WTC11 (cell line): ENCODE measurements at regions not wholly inside any gene's neighbourhood (a gene's known extent, or its start where the extent isn't known, plus 50 kb on each side); places are given as distances from the start of the nearest gene placed in this dataset.
A peak's percentile ranks its signal among the peaks of the same experiment; 100 is the strongest.

Experiments used
- ATAC-seq: fragments of 200-7000 bp; cut with Tn5 transposase; 2 replicates; pipeline ENCODE4 v1.10.0; 2021; ENCODE audit warnings: mild to moderate bottlenecking, moderate library complexity
- CTCF ChIA-PET: fragments of 300-600 bp; sonication (Branson Sonifier 250); formaldehyde crosslinking; loops from one replicate; lab custom pipeline; 2021; ENCODE audit warnings: antibody characterized with exemption; lab: Charles Lee
- POLR2A ChIA-PET: fragments of 350-600 bp; sonication (Branson Sonifier 250); formaldehyde crosslinking; loops from one replicate; lab custom pipeline; 2021; ENCODE audit warnings: antibody characterized with exemption; lab: Charles Lee
- DNase-seq: peaks from one replicate; pipeline ENCODE4 v3.0.0; 2021; ENCODE audit warnings: low spot score
- H3K27ac Mint-ChIP-seq: 2 replicates; pipeline ENCODE4 v1.8.0; 2021; ENCODE audit warnings: mixed read lengths
- H3K27me3 Mint-ChIP-seq: 2 replicates; pipeline ENCODE4 v1.8.0; 2021; ENCODE audit warnings: low read depth, mild to moderate bottlenecking, moderate library complexity, mixed read lengths
- H3K36me3 Mint-ChIP-seq: 2 replicates; pipeline ENCODE4 v1.8.0; 2021; ENCODE audit warnings: mixed read lengths
- H3K4me1 Mint-ChIP-seq: 2 replicates; pipeline ENCODE4 v1.8.0; 2022; ENCODE audit warnings: mixed read lengths
- H3K4me3 Mint-ChIP-seq: 2 replicates; pipeline ENCODE4 v1.8.0; 2021; ENCODE audit warnings: mild to moderate bottlenecking, moderate library complexity, mixed read lengths
- H3K9me3 Mint-ChIP-seq: 2 replicates; pipeline ENCODE4 v1.8.0; 2021; ENCODE audit warnings: mixed read lengths
- CBFB ChIP-seq: sonication (generic); formaldehyde crosslinking; IDR thresholded peaks from 2 replicates; pipeline ENCODE4 v1.8.1; 2022; ENCODE audit warnings: mild to moderate bottlenecking, low read depth, missing genetic modification reagents
- CREB1 ChIP-seq: sonication (generic); formaldehyde crosslinking; IDR thresholded peaks from 2 replicates; pipeline ENCODE4 v1.8.0; 2023; ENCODE audit warnings: mild to moderate bottlenecking, missing genetic modification reagents
- GTF2I ChIP-seq: fragments of 250-450 bp; sonication (Bioruptor Pico); conservative IDR thresholded peaks from 2 replicates; pipeline ENCODE4 v1.4.0; 2021; ENCODE audit warnings: mild to moderate bottlenecking
- OVOL2 ChIP-seq: fragments of 250-450 bp; sonication (Bioruptor Pico); IDR thresholded peaks from 2 replicates; pipeline ENCODE4 v1.9.0; 2021; ENCODE audit warnings: mild to moderate bottlenecking, borderline replicate concordance
- SMAD4 ChIP-seq: sonication (generic); formaldehyde crosslinking; IDR thresholded peaks from 2 replicates; pipeline ENCODE4 v1.8.0; 2022; ENCODE audit warnings: mild to moderate bottlenecking, missing genetic modification reagents
- TEAD4 ChIP-seq: sonication (generic); formaldehyde crosslinking; IDR thresholded peaks from 2 replicates; pipeline ENCODE4 v1.8.0; 2022; ENCODE audit warnings: mild to moderate bottlenecking, missing genetic modification reagents
- TF ChIP-seq, protein P1 (sequence below): sonication (generic); formaldehyde crosslinking; IDR thresholded peaks from 2 replicates; pipeline ENCODE4 v1.8.1; 2023; ENCODE audit warnings: mild to moderate bottlenecking, missing genetic modification reagents, borderline replicate concordance
- TF ChIP-seq, protein P2 (sequence below): sonication (generic); formaldehyde crosslinking; IDR thresholded peaks from 2 replicates; pipeline ENCODE4 v1.8.0; 2023; ENCODE audit warnings: missing genetic modification reagents, mild to moderate bottlenecking, borderline replicate concordance
- TF ChIP-seq, protein P3 (sequence below): fragments of 250-450 bp; sonication (Bioruptor Pico); IDR thresholded peaks from 2 replicates; pipeline ENCODE4 v2.1.2; 2022; ENCODE audit warnings: mild to moderate bottlenecking, moderate library complexity
- TF ChIP-seq, protein P4 (sequence below): sonication (generic); formaldehyde crosslinking; IDR thresholded peaks from 2 replicates; pipeline ENCODE4 v1.8.0; 2022; ENCODE audit warnings: missing genetic modification reagents
- TF ChIP-seq, protein P5 (sequence below): sonication (generic); formaldehyde crosslinking; IDR thresholded peaks from 2 replicates; pipeline ENCODE4 v1.8.0; 2023; ENCODE audit warnings: missing genetic modification reagents
- TF ChIP-seq, protein P6 (sequence below): sonication (generic); formaldehyde crosslinking; IDR thresholded peaks from 2 replicates; pipeline ENCODE4 v1.8.1; 2023; ENCODE audit warnings: mild to moderate bottlenecking, moderate library complexity, missing genetic modification reagents
- TF ChIP-seq, protein P7 (sequence below): fragments of 250-450 bp; sonication (Bioruptor Pico); IDR thresholded peaks from 2 replicates; pipeline ENCODE4 v1.9.0; 2021; ENCODE audit warnings: mild to moderate bottlenecking

DNA sequence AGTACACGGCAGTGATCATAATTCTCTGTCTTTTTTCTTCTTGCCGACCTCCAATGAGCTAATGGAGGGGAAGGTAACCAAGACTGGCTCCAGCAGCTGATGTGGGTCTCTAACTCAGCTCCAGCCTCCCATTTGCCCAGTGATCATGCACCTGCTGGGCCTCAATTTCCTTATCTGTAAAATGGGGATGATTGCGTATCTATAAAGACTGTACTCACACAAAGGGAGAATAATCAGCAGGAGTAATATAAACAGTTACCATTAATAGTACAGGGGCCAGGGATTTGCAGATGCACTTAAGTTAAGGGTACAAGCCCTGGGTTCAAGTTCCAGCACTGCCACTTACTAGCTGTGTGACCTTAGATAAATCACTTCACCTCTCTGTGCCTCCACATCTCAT is 204.9 kb upstream of the LHX5 start (continued):
- TF ChIP-seq, protein P1, sequence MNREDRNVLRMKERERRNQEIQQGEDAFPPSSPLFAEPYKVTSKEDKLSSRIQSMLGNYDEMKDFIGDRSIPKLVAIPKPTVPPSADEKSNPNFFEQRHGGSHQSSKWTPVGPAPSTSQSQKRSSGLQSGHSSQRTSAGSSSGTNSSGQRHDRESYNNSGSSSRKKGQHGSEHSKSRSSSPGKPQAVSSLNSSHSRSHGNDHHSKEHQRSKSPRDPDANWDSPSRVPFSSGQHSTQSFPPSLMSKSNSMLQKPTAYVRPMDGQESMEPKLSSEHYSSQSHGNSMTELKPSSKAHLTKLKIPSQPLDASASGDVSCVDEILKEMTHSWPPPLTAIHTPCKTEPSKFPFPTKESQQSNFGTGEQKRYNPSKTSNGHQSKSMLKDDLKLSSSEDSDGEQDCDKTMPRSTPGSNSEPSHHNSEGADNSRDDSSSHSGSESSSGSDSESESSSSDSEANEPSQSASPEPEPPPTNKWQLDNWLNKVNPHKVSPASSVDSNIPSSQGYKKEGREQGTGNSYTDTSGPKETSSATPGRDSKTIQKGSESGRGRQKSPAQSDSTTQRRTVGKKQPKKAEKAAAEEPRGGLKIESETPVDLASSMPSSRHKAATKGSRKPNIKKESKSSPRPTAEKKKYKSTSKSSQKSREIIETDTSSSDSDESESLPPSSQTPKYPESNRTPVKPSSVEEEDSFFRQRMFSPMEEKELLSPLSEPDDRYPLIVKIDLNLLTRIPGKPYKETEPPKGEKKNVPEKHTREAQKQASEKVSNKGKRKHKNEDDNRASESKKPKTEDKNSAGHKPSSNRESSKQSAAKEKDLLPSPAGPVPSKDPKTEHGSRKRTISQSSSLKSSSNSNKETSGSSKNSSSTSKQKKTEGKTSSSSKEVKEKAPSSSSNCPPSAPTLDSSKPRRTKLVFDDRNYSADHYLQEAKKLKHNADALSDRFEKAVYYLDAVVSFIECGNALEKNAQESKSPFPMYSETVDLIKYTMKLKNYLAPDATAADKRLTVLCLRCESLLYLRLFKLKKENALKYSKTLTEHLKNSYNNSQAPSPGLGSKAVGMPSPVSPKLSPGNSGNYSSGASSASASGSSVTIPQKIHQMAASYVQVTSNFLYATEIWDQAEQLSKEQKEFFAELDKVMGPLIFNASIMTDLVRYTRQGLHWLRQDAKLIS (CRISPR knock-in tag), result no peak
- no peak for TF ChIP-seq CBFB (CRISPR knock-in tag)

DNA sequence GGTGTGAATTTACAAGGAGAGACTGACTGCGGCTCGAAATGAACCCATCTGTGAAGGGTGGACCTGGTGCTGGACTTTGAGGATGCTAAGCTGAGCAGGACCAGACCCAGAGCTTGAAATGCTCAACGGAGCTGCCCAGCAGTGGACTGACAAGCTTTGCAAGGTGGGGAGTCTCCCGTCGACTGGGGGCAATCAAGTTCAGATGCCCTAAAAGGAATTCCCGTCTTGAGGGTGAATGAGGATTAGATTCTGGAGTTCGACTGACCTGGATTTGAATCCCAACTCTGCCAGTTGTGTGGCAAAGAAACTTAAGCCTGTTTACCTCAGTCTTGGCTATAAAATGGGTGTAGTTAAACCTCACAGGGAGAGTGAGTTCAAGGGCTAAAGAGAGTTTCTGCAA is 204.4 kb upstream of the LHX5 start:
- Mint-ChIP-seq H3K36me3 (no peaks in the 10 kb centered on the region), H3K9me3 (0 out of 2 replicates have a peak, but pooled peaks cover 7% of the 10 kb centered on the region), H3K27ac (no peak overlapping the region), H3K27me3 (0 out of 2 replicates have a peak, but pooled peaks cover 2% of the 10 kb centered on the region), H3K4me1 (no peaks in the 10 kb centered on the region), H3K4me3 (no peak overlapping the region)
- TF ChIP-seq, protein P2, sequence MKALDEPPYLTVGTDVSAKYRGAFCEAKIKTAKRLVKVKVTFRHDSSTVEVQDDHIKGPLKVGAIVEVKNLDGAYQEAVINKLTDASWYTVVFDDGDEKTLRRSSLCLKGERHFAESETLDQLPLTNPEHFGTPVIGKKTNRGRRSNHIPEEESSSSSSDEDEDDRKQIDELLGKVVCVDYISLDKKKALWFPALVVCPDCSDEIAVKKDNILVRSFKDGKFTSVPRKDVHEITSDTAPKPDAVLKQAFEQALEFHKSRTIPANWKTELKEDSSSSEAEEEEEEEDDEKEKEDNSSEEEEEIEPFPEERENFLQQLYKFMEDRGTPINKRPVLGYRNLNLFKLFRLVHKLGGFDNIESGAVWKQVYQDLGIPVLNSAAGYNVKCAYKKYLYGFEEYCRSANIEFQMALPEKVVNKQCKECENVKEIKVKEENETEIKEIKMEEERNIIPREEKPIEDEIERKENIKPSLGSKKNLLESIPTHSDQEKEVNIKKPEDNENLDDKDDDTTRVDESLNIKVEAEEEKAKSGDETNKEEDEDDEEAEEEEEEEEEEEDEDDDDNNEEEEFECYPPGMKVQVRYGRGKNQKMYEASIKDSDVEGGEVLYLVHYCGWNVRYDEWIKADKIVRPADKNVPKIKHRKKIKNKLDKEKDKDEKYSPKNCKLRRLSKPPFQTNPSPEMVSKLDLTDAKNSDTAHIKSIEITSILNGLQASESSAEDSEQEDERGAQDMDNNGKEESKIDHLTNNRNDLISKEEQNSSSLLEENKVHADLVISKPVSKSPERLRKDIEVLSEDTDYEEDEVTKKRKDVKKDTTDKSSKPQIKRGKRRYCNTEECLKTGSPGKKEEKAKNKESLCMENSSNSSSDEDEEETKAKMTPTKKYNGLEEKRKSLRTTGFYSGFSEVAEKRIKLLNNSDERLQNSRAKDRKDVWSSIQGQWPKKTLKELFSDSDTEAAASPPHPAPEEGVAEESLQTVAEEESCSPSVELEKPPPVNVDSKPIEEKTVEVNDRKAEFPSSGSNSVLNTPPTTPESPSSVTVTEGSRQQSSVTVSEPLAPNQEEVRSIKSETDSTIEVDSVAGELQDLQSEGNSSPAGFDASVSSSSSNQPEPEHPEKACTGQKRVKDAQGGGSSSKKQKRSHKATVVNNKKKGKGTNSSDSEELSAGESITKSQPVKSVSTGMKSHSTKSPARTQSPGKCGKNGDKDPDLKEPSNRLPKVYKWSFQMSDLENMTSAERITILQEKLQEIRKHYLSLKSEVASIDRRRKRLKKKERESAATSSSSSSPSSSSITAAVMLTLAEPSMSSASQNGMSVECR (CRISPR knock-in tag), result no peak
- TF ChIP-seq GTF2I (CRISPR knock-in tag) (0 out of 2 replicates have a peak, but pooled peaks have one; percentile 68), SMAD4 (CRISPR knock-in tag) (no peak)
- TF ChIP-seq, protein P3, sequence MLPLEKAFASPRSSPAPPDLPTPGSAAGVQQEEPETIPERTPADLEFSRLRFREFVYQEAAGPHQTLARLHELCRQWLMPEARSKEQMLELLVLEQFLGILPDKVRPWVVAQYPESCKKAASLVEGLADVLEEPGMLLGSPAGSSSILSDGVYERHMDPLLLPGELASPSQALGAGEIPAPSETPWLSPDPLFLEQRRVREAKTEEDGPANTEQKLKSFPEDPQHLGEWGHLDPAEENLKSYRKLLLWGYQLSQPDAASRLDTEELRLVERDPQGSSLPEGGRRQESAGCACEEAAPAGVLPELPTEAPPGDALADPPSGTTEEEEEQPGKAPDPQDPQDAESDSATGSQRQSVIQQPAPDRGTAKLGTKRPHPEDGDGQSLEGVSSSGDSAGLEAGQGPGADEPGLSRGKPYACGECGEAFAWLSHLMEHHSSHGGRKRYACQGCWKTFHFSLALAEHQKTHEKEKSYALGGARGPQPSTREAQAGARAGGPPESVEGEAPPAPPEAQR (CRISPR knock-in tag), result no peak
- TF ChIP-seq, protein P4, sequence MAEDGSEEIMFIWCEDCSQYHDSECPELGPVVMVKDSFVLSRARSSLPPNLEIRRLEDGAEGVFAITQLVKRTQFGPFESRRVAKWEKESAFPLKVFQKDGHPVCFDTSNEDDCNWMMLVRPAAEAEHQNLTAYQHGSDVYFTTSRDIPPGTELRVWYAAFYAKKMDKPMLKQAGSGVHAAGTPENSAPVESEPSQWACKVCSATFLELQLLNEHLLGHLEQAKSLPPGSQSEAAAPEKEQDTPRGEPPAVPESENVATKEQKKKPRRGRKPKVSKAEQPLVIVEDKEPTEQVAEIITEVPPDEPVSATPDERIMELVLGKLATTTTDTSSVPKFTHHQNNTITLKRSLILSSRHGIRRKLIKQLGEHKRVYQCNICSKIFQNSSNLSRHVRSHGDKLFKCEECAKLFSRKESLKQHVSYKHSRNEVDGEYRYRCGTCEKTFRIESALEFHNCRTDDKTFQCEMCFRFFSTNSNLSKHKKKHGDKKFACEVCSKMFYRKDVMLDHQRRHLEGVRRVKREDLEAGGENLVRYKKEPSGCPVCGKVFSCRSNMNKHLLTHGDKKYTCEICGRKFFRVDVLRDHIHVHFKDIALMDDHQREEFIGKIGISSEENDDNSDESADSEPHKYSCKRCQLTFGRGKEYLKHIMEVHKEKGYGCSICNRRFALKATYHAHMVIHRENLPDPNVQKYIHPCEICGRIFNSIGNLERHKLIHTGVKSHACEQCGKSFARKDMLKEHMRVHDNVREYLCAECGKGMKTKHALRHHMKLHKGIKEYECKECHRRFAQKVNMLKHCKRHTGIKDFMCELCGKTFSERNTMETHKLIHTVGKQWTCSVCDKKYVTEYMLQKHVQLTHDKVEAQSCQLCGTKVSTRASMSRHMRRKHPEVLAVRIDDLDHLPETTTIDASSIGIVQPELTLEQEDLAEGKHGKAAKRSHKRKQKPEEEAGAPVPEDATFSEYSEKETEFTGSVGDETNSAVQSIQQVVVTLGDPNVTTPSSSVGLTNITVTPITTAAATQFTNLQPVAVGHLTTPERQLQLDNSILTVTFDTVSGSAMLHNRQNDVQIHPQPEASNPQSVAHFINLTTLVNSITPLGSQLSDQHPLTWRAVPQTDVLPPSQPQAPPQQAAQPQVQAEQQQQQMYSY (CRISPR knock-in tag), result no peak
- ChIA-PET POLR2A (no interaction called here), CTCF (interaction anchor here (0.8 kb wide), 1 partner anchor 21 kb away, joined by 3 read pairs; no protein-coding TSS in a partner anchor)
- no peak for DNase-seq
- no peak for ATAC-seq

DNA sequence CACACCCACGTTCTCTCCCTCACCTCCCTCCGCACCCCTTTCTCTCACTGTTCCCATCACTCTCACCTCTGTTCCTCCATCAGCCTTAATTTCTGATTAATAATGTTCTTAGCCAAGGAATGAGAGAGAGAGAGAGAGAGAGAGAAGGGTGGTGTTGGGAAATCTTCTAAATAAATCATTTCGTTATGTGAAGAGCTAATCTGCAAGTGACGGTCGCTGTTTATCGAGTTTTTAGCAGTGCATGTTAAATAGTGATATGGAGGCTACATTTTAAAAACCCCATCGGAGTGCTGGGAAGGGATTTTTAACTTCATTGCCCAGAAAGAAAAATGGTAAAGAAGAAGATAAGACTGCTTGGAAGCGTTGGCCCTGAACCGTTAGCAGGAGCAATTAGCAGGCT is 203.3 kb upstream of the LHX5 start:
- Mint-ChIP-seq H3K4me3 (no peak overlapping the region), H3K36me3 (no peaks in the 10 kb centered on the region), H3K4me1 (no peaks in the 10 kb centered on the region), H3K27ac (no peak overlapping the region), H3K27me3 (0 out of 2 replicates have a peak, but pooled peaks cover 2% of the 10 kb centered on the region), H3K9me3 (0 out of 2 replicates have a peak, but pooled peaks cover 3% of the 10 kb centered on the region)
- CTCF ChIA-PET, result no interaction called here
- ATAC-seq (no peak), DNase-seq (no peak)
- POLR2A ChIA-PET, result interaction anchor here (0.6 kb wide), 1 partner anchor 262 kb away, joined by 3 read pairs; no protein-coding TSS in a partner anchor
- TF ChIP-seq OVOL2, result no peak
- TF ChIP-seq, protein P5, sequence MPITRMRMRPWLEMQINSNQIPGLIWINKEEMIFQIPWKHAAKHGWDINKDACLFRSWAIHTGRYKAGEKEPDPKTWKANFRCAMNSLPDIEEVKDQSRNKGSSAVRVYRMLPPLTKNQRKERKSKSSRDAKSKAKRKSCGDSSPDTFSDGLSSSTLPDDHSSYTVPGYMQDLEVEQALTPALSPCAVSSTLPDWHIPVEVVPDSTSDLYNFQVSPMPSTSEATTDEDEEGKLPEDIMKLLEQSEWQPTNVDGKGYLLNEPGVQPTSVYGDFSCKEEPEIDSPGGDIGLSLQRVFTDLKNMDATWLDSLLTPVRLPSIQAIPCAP (CRISPR knock-in tag), result no peak
- TF ChIP-seq, protein P6, sequence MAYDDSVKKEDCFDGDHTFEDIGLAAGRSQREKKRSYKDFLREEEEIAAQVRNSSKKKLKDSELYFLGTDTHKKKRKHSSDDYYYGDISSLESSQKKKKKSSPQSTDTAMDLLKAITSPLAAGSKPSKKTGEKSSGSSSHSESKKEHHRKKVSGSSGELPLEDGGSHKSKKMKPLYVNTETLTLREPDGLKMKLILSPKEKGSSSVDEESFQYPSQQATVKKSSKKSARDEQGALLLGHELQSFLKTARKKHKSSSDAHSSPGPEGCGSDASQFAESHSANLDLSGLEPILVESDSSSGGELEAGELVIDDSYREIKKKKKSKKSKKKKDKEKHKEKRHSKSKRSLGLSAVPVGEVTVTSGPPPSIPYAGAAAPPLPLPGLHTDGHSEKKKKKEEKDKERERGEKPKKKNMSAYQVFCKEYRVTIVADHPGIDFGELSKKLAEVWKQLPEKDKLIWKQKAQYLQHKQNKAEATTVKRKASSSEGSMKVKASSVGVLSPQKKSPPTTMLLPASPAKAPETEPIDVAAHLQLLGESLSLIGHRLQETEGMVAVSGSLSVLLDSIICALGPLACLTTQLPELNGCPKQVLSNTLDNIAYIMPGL (CRISPR knock-in tag), result no peak
- TF ChIP-seq CREB1 (CRISPR knock-in tag), result no peak
- TF ChIP-seq, protein P7, sequence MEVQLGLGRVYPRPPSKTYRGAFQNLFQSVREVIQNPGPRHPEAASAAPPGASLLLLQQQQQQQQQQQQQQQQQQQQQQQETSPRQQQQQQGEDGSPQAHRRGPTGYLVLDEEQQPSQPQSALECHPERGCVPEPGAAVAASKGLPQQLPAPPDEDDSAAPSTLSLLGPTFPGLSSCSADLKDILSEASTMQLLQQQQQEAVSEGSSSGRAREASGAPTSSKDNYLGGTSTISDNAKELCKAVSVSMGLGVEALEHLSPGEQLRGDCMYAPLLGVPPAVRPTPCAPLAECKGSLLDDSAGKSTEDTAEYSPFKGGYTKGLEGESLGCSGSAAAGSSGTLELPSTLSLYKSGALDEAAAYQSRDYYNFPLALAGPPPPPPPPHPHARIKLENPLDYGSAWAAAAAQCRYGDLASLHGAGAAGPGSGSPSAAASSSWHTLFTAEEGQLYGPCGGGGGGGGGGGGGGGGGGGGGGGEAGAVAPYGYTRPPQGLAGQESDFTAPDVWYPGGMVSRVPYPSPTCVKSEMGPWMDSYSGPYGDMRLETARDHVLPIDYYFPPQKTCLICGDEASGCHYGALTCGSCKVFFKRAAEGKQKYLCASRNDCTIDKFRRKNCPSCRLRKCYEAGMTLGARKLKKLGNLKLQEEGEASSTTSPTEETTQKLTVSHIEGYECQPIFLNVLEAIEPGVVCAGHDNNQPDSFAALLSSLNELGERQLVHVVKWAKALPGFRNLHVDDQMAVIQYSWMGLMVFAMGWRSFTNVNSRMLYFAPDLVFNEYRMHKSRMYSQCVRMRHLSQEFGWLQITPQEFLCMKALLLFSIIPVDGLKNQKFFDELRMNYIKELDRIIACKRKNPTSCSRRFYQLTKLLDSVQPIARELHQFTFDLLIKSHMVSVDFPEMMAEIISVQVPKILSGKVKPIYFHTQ (CRISPR knock-in tag), result no peak
- no peak for TF ChIP-seq TEAD4 (CRISPR knock-in tag)
